Heart left ventricle (tissue), 16 donors: ENCODE measurements at regions not wholly inside any gene's neighbourhood (a gene's known extent, or its start where the extent isn't known, plus 50 kb on each side); places are given as distances from the start of the nearest gene placed in this dataset.

ENCODE experiments used
- ATAC-seq, 4 donors: fragments of 200-7000 bp; cut with Tn5 transposase; one replicate each; pipeline ENCODE4 v1.9.1; 2020 to 2022; ENCODE audit warnings: moderate library complexity in 4 of 4, mild to moderate bottlenecking in 3 of 4, moderate number of reproducible peaks in 1 of 4
- DNase-seq, 5 donors: peaks; one replicate each; pipeline ENCODE4 v3.0.0-alpha.2; 2020
- H3K27ac ChIP-seq, 12 donors: fragments of 200-600 bp; sonication (generic) in 4 of 12; one replicate each; pipeline versions ENCODE4 v1.5.0 to v1.8.0; 2016 to 2022; ENCODE audit warnings: mild to moderate bottlenecking in 2 of 12
- H3K27me3 ChIP-seq, 9 donors: fragments of 200-600 bp; sonication (generic) in 2 of 9; one replicate each; pipeline versions ENCODE4 v1.5.1 to v1.8.0; 2016 to 2022; ENCODE audit warnings: mild to moderate bottlenecking in 3 of 9
- H3K36me3 ChIP-seq, 9 donors: fragments of 200-600 bp; sonication (generic) in 2 of 9; one replicate each; pipeline versions ENCODE4 v1.5.0 to v1.8.0; 2018 to 2022; ENCODE audit warnings: mild to moderate bottlenecking in 2 of 9
- H3K4me1 ChIP-seq, 12 donors: fragments of 200-600 bp; sonication (generic) in 4 of 12; one replicate each; pipeline versions ENCODE4 v1.5.0 to v1.8.0; 2016 to 2022; ENCODE audit warnings: mild to moderate bottlenecking in 3 of 12
- H3K4me3 ChIP-seq, 12 donors: fragments of 200-600 bp; sonication (generic) in 4 of 12; one replicate each; pipeline versions ENCODE4 v1.5.0 to v1.8.0; 2017 to 2022; ENCODE audit warnings: mild to moderate bottlenecking in 9 of 12, moderate library complexity in 4 of 12
- H3K9me3 ChIP-seq, 12 donors: fragments of 200-600 bp; sonication (generic) in 4 of 12; one replicate each; pipeline versions ENCODE4 v1.5.0 to v1.8.0; 2016 to 2022; ENCODE audit warnings: mild to moderate bottlenecking in 1 of 12
- POLR2A ChIP-seq, 2 donors: fragments of 450-650 bp; IDR thresholded peaks; one replicate each; pipeline ENCODE4 v1.6.1; 2017; ENCODE audit warnings: antibody characterized with exemption in 2 of 2, mild to moderate bottlenecking in 2 of 2, moderate library complexity in 2 of 2
- WGBS, 4 donors: extraction: QIAGEN DNeasy Blood & Tissue Kit in 2 of 4; methylation state at CpG; one replicate each; pipeline versions ENCODE4 v1.1.5 to v1.1.7; 2013 to 2018; 5-methylcytosine and 5-hydroxymethylcytosine counted together
- intact Hi-C, 10 donors: fragments of 100-400 bp; cut with DNase I; formaldehyde crosslinking; loops; one replicate each; pipeline versions ENCODE4 v1.11.1 to v1.14.2; 2022
- TF ChIP-seq, protein P1 (sequence below), 12 donors: fragments of 200-600 bp; sonication (generic) in 4 of 12; IDR thresholded peaks; one replicate each; pipeline versions ENCODE4 v1.5.0 to v1.8.0; 2018 to 2022; ENCODE audit warnings: antibody characterized with exemption in 12 of 12, mild to moderate bottlenecking in 5 of 12
- donor health status: ischemic (EF 13 %, LVEDD 7.1; RV severe dilation, severe dysfunction).
- donor health status: healthy with polysubstance abuse.
- donor health status: DM: no; HTN: yes; CAD: no.
- donor health status: DM: no; HTN: no; CAD: no.
- donor health status: ischemic (EF 25% LVEDD 6.9; RV normal size, moderate dysfunction).
- donor health status: ischemic (EF 25% LVEDD 5.7; RV mildly dilated, moderate dysfunction).
- donor health status: healthy.
- donor health status: DM: yes; HTN: yes; CAD: no.
- donor health status: ischemic (EF 35%, LVEDD 5.7; RV mildly dilated, moderate dysfunction).
- donor health status: nonischemic (EF 11% LVEDD 7.7; RV severe dilation, severe dysfunction).
- donor health status: DM: yes; HTN: yes; CAD: no.
- donor health status: PGD.
- donor health status: ischemic (EF 29% LVEDD 5.4; RV normal size, mild dysfunction).
- donor health status: nonischemic (EF 23%, LVEDD 6.1; RV moderate dilation, normal function).

- DNase-seq (no peak), ATAC-seq (peak in 2 of 4 donors; percentile 47 to 61)
- H3K4me3 ChIP-seq: no peak overlapping the region
- 40 to 47% (median 44%) methylated on average over 3 of the region's 3 CpGs for WGBS, 4 donors
- no peaks in the 10 kb centered on the region for H3K27me3 ChIP-seq
- no peaks in the 10 kb centered on the region for H3K9me3 ChIP-seq
- no peaks in the 10 kb centered on the region for H3K36me3 ChIP-seq
- H3K4me1 ChIP-seq: no peaks in the 10 kb centered on the region
- H3K27ac ChIP-seq: no peak overlapping the region
- no peak for TF ChIP-seq POLR2A (IDR thresholded peaks at IDR 0.05)
- TF ChIP-seq, protein P1, sequence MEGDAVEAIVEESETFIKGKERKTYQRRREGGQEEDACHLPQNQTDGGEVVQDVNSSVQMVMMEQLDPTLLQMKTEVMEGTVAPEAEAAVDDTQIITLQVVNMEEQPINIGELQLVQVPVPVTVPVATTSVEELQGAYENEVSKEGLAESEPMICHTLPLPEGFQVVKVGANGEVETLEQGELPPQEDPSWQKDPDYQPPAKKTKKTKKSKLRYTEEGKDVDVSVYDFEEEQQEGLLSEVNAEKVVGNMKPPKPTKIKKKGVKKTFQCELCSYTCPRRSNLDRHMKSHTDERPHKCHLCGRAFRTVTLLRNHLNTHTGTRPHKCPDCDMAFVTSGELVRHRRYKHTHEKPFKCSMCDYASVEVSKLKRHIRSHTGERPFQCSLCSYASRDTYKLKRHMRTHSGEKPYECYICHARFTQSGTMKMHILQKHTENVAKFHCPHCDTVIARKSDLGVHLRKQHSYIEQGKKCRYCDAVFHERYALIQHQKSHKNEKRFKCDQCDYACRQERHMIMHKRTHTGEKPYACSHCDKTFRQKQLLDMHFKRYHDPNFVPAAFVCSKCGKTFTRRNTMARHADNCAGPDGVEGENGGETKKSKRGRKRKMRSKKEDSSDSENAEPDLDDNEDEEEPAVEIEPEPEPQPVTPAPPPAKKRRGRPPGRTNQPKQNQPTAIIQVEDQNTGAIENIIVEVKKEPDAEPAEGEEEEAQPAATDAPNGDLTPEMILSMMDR (IDR thresholded peaks at IDR 0.05): no peak
- intact Hi-C loops: no loop called here
Observed at GRCh38 chrX:30151964-30152363, 63.4 kb upstream of the MAGEB2 start.

GRCh38 chrX:30153175-30153880 lies 62.0 kb upstream of the MAGEB2 start:
- Histone ChIP-seq H3K4me1 (no peaks in the 10 kb centered on the region), H3K36me3 (no peaks in the 10 kb centered on the region), H3K9me3 (no peaks in the 10 kb centered on the region), H3K4me3 (no peak overlapping the region), H3K27ac (no peak overlapping the region), H3K27me3 (no peaks in the 10 kb centered on the region)
- TF ChIP-seq POLR2A (IDR thresholded peaks at IDR 0.05): no peak
- TF ChIP-seq, protein P1 (IDR thresholded peaks at IDR 0.05): no peak
- intact Hi-C loops: no loop called here
- DNase-seq (no peak), ATAC-seq (no peak)
- WGBS, 4 donors: 55 to 68% (median 57%) methylated on average over 7 of the region's 7 CpGs

DNA sequence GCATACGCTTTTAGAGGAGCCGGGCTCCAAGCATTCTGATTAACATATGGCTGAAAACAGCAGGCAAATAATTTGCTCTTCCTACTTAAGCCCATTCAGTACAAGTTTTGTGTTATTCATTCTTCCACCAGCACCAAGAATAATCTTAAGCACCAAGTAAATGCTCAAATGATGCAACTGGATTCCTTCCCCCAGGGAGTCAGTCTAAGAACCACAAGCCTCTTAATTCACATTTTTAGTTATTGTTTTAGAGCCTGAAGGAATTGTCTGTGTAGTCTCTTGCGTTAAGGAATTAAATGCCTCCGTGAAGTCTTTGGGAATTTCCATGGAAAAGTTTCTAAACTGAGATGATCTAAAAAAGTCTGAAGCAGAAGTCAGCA lies 61.5 kb upstream of the MAGEB2 start:
- no peak overlapping the region for H3K27ac ChIP-seq
- peaks cover 0 to 2% (median 0%) of the 10 kb centered on the region in 9 donors for H3K27me3 ChIP-seq
- no peak for DNase-seq
- WGBS, 4 donors: 70 to 86% (median 73%) methylated on average over 4 of the region's 4 CpGs
- no peak for ATAC-seq
- H3K9me3 ChIP-seq: no peaks in the 10 kb centered on the region
- no peak overlapping the region for H3K4me3 ChIP-seq
- no peaks in the 10 kb centered on the region for H3K36me3 ChIP-seq
- no peaks in the 10 kb centered on the region for H3K4me1 ChIP-seq
- intact Hi-C loops: no loop called here
- no peak for TF ChIP-seq POLR2A (IDR thresholded peaks at IDR 0.05)
- TF ChIP-seq, protein P1 (IDR thresholded peaks at IDR 0.05): no peak

GRCh38 chrX:30156009-30156408 lies 59.4 kb upstream of the MAGEB2 start:
- Histone ChIP-seq H3K9me3 (no peaks in the 10 kb centered on the region), H3K4me1 (no peaks in the 10 kb centered on the region), H3K36me3 (no peaks in the 10 kb centered on the region), H3K4me3 (no peak overlapping the region), H3K27me3 (peaks cover 0 to 2% (median 0%) of the 10 kb centered on the region in 9 donors), H3K27ac (no peak overlapping the region)
- no peak for TF ChIP-seq POLR2A (IDR thresholded peaks at IDR 0.05)
- TF ChIP-seq, protein P1 (IDR thresholded peaks at IDR 0.05): no peak
- ATAC-seq (no peak), DNase-seq (no peak)
- intact Hi-C loops: no loop called here
- WGBS, 4 donors: 71 to 89% (median 83%) methylated on average over 2 of the region's 2 CpGs
